ENCODE measurements at regions not wholly inside any gene's neighbourhood (a gene's known extent, or its start where the extent isn't known, plus 50 kb on each side); places are given as distances from the start of the nearest gene placed in this dataset.

- Histone ChIP-seq H3K27me3 (no peaks in the 10 kb centered on the region), H3K4me3 (no peak overlapping the region), H3K9me3 (no peaks in the 10 kb centered on the region), H3K27ac (no peak overlapping the region), H3K4me1 (no peaks in the 10 kb centered on the region), H3K36me3 (no peaks in the 10 kb centered on the region)
- DNase-seq (ENCODE audit: low spot score in 2 of 2) = no peak
- TF ChIP-seq CTCF (IDR thresholded peaks at IDR 0.05) = no peak
- intact Hi-C loops (cut with DNase I) = no loop called here
These were observed 115.8 kb downstream of the SINHCAF start for GRCh38 chr12:31210104-31210503.

GRCh38 chr12:31210541-31210940, 115.4 kb downstream of the SINHCAF start:
- Histone ChIP-seq H3K27ac (no peak overlapping the region), H3K36me3 (no peaks in the 10 kb centered on the region), H3K27me3 (no peaks in the 10 kb centered on the region), H3K4me3 (no peak overlapping the region), H3K9me3 (no peaks in the 10 kb centered on the region), H3K4me1 (no peaks in the 10 kb centered on the region)
- intact Hi-C loops (cut with DNase I) = no loop called here
- DNase-seq (ENCODE audit: low spot score in 2 of 2) = no peak
- TF ChIP-seq CTCF (IDR thresholded peaks at IDR 0.05) = no peak

- no peaks in the 10 kb centered on the region for H3K36me3 ChIP-seq
- no peak for TF ChIP-seq CTCF (IDR thresholded peaks at IDR 0.05)
- intact Hi-C loops (cut with DNase I) = no loop called here
- no peaks in the 10 kb centered on the region for H3K27me3 ChIP-seq
- H3K4me3 ChIP-seq = no peak overlapping the region
- no peaks in the 10 kb centered on the region for H3K9me3 ChIP-seq
- DNase-seq (ENCODE audit: low spot score in 2 of 2) = no peak
- H3K4me1 ChIP-seq = no peaks in the 10 kb centered on the region
- H3K27ac ChIP-seq = no peak overlapping the region
These were observed 111.1 kb downstream of the SINHCAF start for GRCh38 chr12:31214626-31215517.

GRCh38 chr12:31215518-31216232, 110.3 kb downstream of the SINHCAF start:
- Histone ChIP-seq H3K27me3 (no peaks in the 10 kb centered on the region), H3K4me3 (no peak overlapping the region), H3K9me3 (no peaks in the 10 kb centered on the region), H3K27ac (no peak overlapping the region), H3K4me1 (no peaks in the 10 kb centered on the region), H3K36me3 (no peaks in the 10 kb centered on the region)
- no peak for DNase-seq (ENCODE audit: low spot score in 2 of 2)
- no peak for TF ChIP-seq CTCF (IDR thresholded peaks at IDR 0.05)
- intact Hi-C loops (cut with DNase I) = no loop called here

GRCh38 chr12:31216479-31216878, 109.5 kb downstream of the SINHCAF start:
- H3K9me3 ChIP-seq = no peaks in the 10 kb centered on the region
- TF ChIP-seq CTCF (IDR thresholded peaks at IDR 0.05) = no peak
- H3K4me1 ChIP-seq = no peaks in the 10 kb centered on the region
- H3K27ac ChIP-seq = no peak overlapping the region
- DNase-seq (ENCODE audit: low spot score in 2 of 2) = no peak
- H3K27me3 ChIP-seq = no peaks in the 10 kb centered on the region
- H3K36me3 ChIP-seq = no peaks in the 10 kb centered on the region
- H3K4me3 ChIP-seq = no peak overlapping the region
- intact Hi-C loops (cut with DNase I) = no loop called here
